Keratinocyte (primary cell): ENCODE measurements at regions not wholly inside any gene's neighbourhood (a gene's known extent, or its start where the extent isn't known, plus 50 kb on each side); places are given as distances from the start of the nearest gene placed in this dataset.

Experiments
- DNase-seq: peaks from one replicate; pipeline ENCODE4 v3.0.0-alpha.2; 2011; ENCODE audit warnings: low read depth, missing footprints, low spot score
- FAIRE-seq: peaks from 2 replicates; lab custom pipeline; 2011; peaks lifted over from hg19 to GRCh38; lab: Jason Lieb, UNC
- H2AFZ ChIP-seq: 2 replicates; pipeline ENCODE4 v1.6.0; 2012; ENCODE audit warnings: low read length, control low read depth, inconsistent platforms; ENCODE audit not compliant: control insufficient read depth
- H3K27ac ChIP-seq: 2 replicates; pipeline ENCODE4 v1.5.1; 2011; ENCODE audit warnings: low read length; ENCODE audit not compliant: control insufficient read depth, insufficient read depth
- H3K27me3 ChIP-seq: 3 replicates; pipeline ENCODE4 v1.6.0; 2011; ENCODE audit warnings: low read length; ENCODE audit not compliant: control insufficient read depth, insufficient read depth; ENCODE audit errors: extremely low read depth
- H3K36me3 ChIP-seq, 2 experiments: 2 replicates in 1 of 2; 3 replicates in 1 of 2; pipeline ENCODE4 v1.5.1; 2011; ENCODE audit warnings: low read length in 2 of 2, mild to moderate bottlenecking in 1 of 2; ENCODE audit not compliant: control insufficient read depth in 2 of 2, insufficient read depth in 2 of 2; ENCODE audit errors: extremely low read depth in 1 of 2
- H3K4me1 ChIP-seq: 3 replicates; pipeline ENCODE4 v1.5.1; 2011; ENCODE audit warnings: low read length; ENCODE audit not compliant: control insufficient read depth, insufficient read depth; ENCODE audit errors: extremely low read depth
- H3K4me2 ChIP-seq: 3 replicates; pipeline ENCODE4 v1.6.0; 2011; ENCODE audit warnings: low read depth, low read length; ENCODE audit not compliant: control insufficient read depth, insufficient read depth; ENCODE audit errors: extremely low read depth
- H3K4me3 ChIP-seq, 3 experiments: fragments of 200-600 bp in 1 of 3; sonication (generic) in 1 of 3; 2 replicates in 2 of 3; 3 replicates in 1 of 3; pipeline ENCODE4 v1.5.1; 2011 to 2016; ENCODE audit warnings: low read length in 3 of 3, mild to moderate bottlenecking in 3 of 3, control low read depth in 2 of 3, inconsistent platforms in 1 of 3, low read depth in 1 of 3, mixed read lengths in 1 of 3, mixed run types in 1 of 3, moderate library complexity in 1 of 3; ENCODE audit not compliant: control insufficient read depth in 2 of 3, insufficient read depth in 2 of 3; ENCODE audit errors: extremely low read depth in 1 of 3
- H3K79me2 ChIP-seq: 2 replicates; pipeline ENCODE4 v1.6.0; 2012; ENCODE audit warnings: low read length; ENCODE audit not compliant: control insufficient read depth, insufficient read depth
- H3K9ac ChIP-seq: 3 replicates; pipeline ENCODE4 v1.6.0; 2011; ENCODE audit warnings: low read length; ENCODE audit not compliant: control insufficient read depth, insufficient read depth; ENCODE audit errors: extremely low read depth
- H3K9me1 ChIP-seq: 3 replicates; pipeline ENCODE4 v1.6.0; 2011; ENCODE audit warnings: low read length; ENCODE audit not compliant: control insufficient read depth, insufficient read depth; ENCODE audit errors: extremely low read depth
- H3K9me3 ChIP-seq: 2 replicates; pipeline ENCODE4 v1.5.1; 2012; ENCODE audit warnings: low read depth, low read length; ENCODE audit not compliant: control insufficient read depth
- H4K20me1 ChIP-seq: 3 replicates; pipeline ENCODE4 v1.6.0; 2011; ENCODE audit warnings: low read length; ENCODE audit not compliant: control insufficient read depth, insufficient read depth; ENCODE audit errors: extremely low read depth
- CTCF ChIP-seq, 3 experiments: IDR thresholded peaks in 1 of 3; conservative IDR thresholded peaks in 1 of 3; optimal IDR thresholded peaks in 1 of 3; 2 replicates in 2 of 3; 3 replicates in 1 of 3; pipeline versions ENCODE3 to v1.5.1; 2011; ENCODE audit warnings: low read length in 3 of 3, mild to moderate bottlenecking in 3 of 3, moderate library complexity in 2 of 3, control low read depth in 1 of 3, inconsistent platforms in 1 of 3; ENCODE audit not compliant: insufficient read depth in 2 of 3; ENCODE audit errors: extremely low read depth in 1 of 3
- EZH2 ChIP-seq: IDR thresholded peaks from one replicate; pipeline ENCODE4 v1.6.1; 2012; ENCODE audit warnings: inconsistent platforms, mild to moderate bottlenecking, low read length, moderate library complexity
- dilution Hi-C: fragments of 300-500 bp; cut with MboI; formaldehyde crosslinking; loops from one replicate; pipeline ENCODE4 v1.7.0; 2020; ENCODE audit warnings: low sequenced_read_pairs; ENCODE audit not compliant: extremely low pct_ligation_motif_present

- Histone ChIP-seq H3K27ac (no peak overlapping the region), H3K9ac (no peak overlapping the region), H3K4me2 (no peak overlapping the region), H2AFZ (no peak overlapping the region), H3K27me3 (no peaks in the 10 kb centered on the region), H3K4me3 (no peak overlapping the region), H3K79me2 (no peaks in the 10 kb centered on the region), H3K9me1 (no peaks in the 10 kb centered on the region), H4K20me1 (no peaks in the 10 kb centered on the region), H3K4me1 (no peaks in the 10 kb centered on the region), H3K36me3 (no peaks in the 10 kb centered on the region), H3K9me3 (no peaks in the 10 kb centered on the region)
- FAIRE-seq, result no peak
- DNase-seq, result no peak
- TF ChIP-seq CTCF (optimal IDR thresholded peaks at IDR 0.05 in 1 of 3, IDR thresholded peaks at IDR 0.05 in 1 of 3, conservative IDR thresholded peaks at IDR 0.05 in 1 of 3; ENCODE audit: extremely low read depth in 1 of 3, insufficient read depth in 2 of 3, low read length in 3 of 3) (no peak), EZH2 (no peak)
- dilution Hi-C loops, result no loop called here
Measured at GRCh38 chr1:78286686-78287085, 204.1 kb upstream of the PTGFR start.

- no peak for DNase-seq
- H3K36me3 ChIP-seq, result no peaks in the 10 kb centered on the region
- H3K4me3 ChIP-seq, result no peak overlapping the region
- H3K79me2 ChIP-seq, result no peaks in the 10 kb centered on the region
- no peak for FAIRE-seq
- H3K4me1 ChIP-seq, result no peaks in the 10 kb centered on the region
- no peaks in the 10 kb centered on the region for H3K27me3 ChIP-seq
- no peaks in the 10 kb centered on the region for H3K9me3 ChIP-seq
- H3K4me2 ChIP-seq, result no peak overlapping the region
- no peak overlapping the region for H3K9ac ChIP-seq
- no peak for TF ChIP-seq EZH2
- TF ChIP-seq CTCF (optimal IDR thresholded peaks at IDR 0.05 in 1 of 3, IDR thresholded peaks at IDR 0.05 in 1 of 3, conservative IDR thresholded peaks at IDR 0.05 in 1 of 3; ENCODE audit: extremely low read depth in 1 of 3, insufficient read depth in 2 of 3, low read length in 3 of 3), result no peak
- H3K27ac ChIP-seq, result no peak overlapping the region
- H4K20me1 ChIP-seq, result no peaks in the 10 kb centered on the region
- H2AFZ ChIP-seq, result no peak overlapping the region
- dilution Hi-C loops, result no loop called here
- no peaks in the 10 kb centered on the region for H3K9me1 ChIP-seq
Measured at GRCh38 chr1:78289603-78290002, 201.2 kb upstream of the PTGFR start.
